ENCODE measurements at regions not wholly inside any gene's neighbourhood (a gene's known extent, or its start where the extent isn't known, plus 50 kb on each side); places are given as distances from the start of the nearest gene placed in this dataset.
"Not testable (repeated sequence)": the region's sequence is repeated elsewhere in the genome, so short reads cannot be mapped to it uniquely, and the experiment has no call there.

GRCh38 chr2:242113492-242113891 lies 244.0 kb downstream of the RTP5 start:
- H3K4me3 ChIP-seq; H3K27ac ChIP-seq; H3K36me3 ChIP-seq; H3K4me1 ChIP-seq; intact Hi-C loops (cut with DNase I; ENCODE audit: low total_unique reads); H3K27me3 ChIP-seq (replicated peaks in 1 of 7); H3K9me3 ChIP-seq; DNase-seq: not testable (repeated sequence)
- WGBS, 5 donors: 29 to 70% (median 61%) methylated on average over 2 to 3 of the region's 3 CpGs

GRCh38 chr2:242116676-242117075 lies 247.1 kb downstream of the RTP5 start:
- H3K4me1 ChIP-seq; H3K9me3 ChIP-seq; H3K36me3 ChIP-seq; H3K4me3 ChIP-seq; DNase-seq; H3K27me3 ChIP-seq (replicated peaks in 1 of 7); intact Hi-C loops (cut with DNase I; ENCODE audit: low total_unique reads): not testable (repeated sequence)
- 10 to 67% (median 30%) methylated on average over 1 of the region's 2 CpGs; no CpG with 5 or more reads in 1 of the 5 donors for WGBS, 5 donors
- H3K27ac ChIP-seq: peak overlapping the region in 1 of 8 donors; percentile 14

GRCh38 chr2:242117305-242117704 lies 247.8 kb downstream of the RTP5 start:
- H3K9me3 ChIP-seq; intact Hi-C loops (cut with DNase I; ENCODE audit: low total_unique reads); H3K4me3 ChIP-seq; H3K27me3 ChIP-seq (replicated peaks in 1 of 7); H3K36me3 ChIP-seq; H3K4me1 ChIP-seq; DNase-seq; H3K27ac ChIP-seq: not testable (repeated sequence)
- no CpG with 5 or more reads among the region's 3 CpGs for WGBS, 5 donors

GRCh38 chr2:242119682-242120081 lies 250.2 kb downstream of the RTP5 start:
- DNase-seq; H3K9me3 ChIP-seq; H3K36me3 ChIP-seq; intact Hi-C loops (cut with DNase I; ENCODE audit: low total_unique reads); H3K27me3 ChIP-seq (replicated peaks in 1 of 7); H3K4me1 ChIP-seq; H3K4me3 ChIP-seq: not testable (repeated sequence)
- H3K27ac ChIP-seq: peak overlapping the region in 1 of 8 donors; percentile 21
- 37 to 81% (median 45%) methylated on average over 2 to 5 of the region's 5 CpGs for WGBS, 5 donors

- H3K4me3 ChIP-seq; H3K27me3 ChIP-seq (replicated peaks in 1 of 7); intact Hi-C loops (cut with DNase I; ENCODE audit: low total_unique reads); H3K4me1 ChIP-seq; DNase-seq; H3K27ac ChIP-seq; H3K9me3 ChIP-seq; H3K36me3 ChIP-seq: not testable (repeated sequence)
- 90 to 93% (median 91%) methylated on average over 3 of the region's 3 CpGs for WGBS, 5 donors
Observed at GRCh38 chr2:242130682-242131081, 261.2 kb downstream of the RTP5 start.

GRCh38 chr2:242159921-242160320 lies 290.4 kb downstream of the RTP5 start:
- intact Hi-C loops (cut with DNase I; ENCODE audit: low total_unique reads): not testable (repeated sequence)
- TF ChIP-seq CTCF (IDR thresholded peaks at IDR 0.05 in 8 of 11, conservative IDR thresholded peaks at IDR 0.05 in 3 of 11): peak in 3 of 11 experiments; percentile 11 to 51 (median 12)

GRCh38 chr2:242165115-242165514 lies 295.6 kb downstream of the RTP5 start:
- H3K4me1 ChIP-seq; H3K36me3 ChIP-seq; H3K27ac ChIP-seq; H3K9me3 ChIP-seq; intact Hi-C loops (cut with DNase I; ENCODE audit: low total_unique reads); H3K27me3 ChIP-seq (replicated peaks in 1 of 7); DNase-seq; H3K4me3 ChIP-seq: not testable (repeated sequence)

More at GRCh38 chr2:242159921-242160320, 290.4 kb downstream of the RTP5 start:
- 0 to 9% (median 4%) methylated on average over 2 of the region's 2 CpGs; no CpG with 5 or more reads in 1 of the 5 donors for WGBS, 5 donors
- not testable (repeated sequence) for H3K27ac ChIP-seq; DNase-seq; H3K36me3 ChIP-seq; H3K4me3 ChIP-seq; H3K9me3 ChIP-seq; H3K27me3 ChIP-seq (replicated peaks in 1 of 7); H3K4me1 ChIP-seq

- H3K4me3 ChIP-seq; H3K27me3 ChIP-seq (replicated peaks in 1 of 7); H3K36me3 ChIP-seq; H3K27ac ChIP-seq; H3K4me1 ChIP-seq; H3K9me3 ChIP-seq; intact Hi-C loops (cut with DNase I; ENCODE audit: low total_unique reads); DNase-seq: not testable (repeated sequence)
- 91 to 97% (median 96%) methylated on average over 4 of the region's 4 CpGs; no CpG with 5 or more reads in 1 of the 5 donors for WGBS, 5 donors
Observed at GRCh38 chr2:242171290-242171689, 301.8 kb downstream of the RTP5 start.

Small RNA genes in the stretch of these regions (small RNA-seq; reads per million reads assigned to genes)
- gene CICP10 (0 reads per million in 4 donors), gene SEPT14P2 (0 reads per million in 4 donors)
